GM12878 (cell line): ENCODE measurements at regions not wholly inside any gene's neighbourhood (a gene's known extent, or its start where the extent isn't known, plus 50 kb on each side); places are given as distances from the start of the nearest gene placed in this dataset.

Experiments used
- ATAC-seq: fragments of 200-7000 bp; cut with Tn5 transposase; 3 replicates; pipeline ENCODE4 v1.9.1; 2020; ENCODE audit warnings: mild to moderate bottlenecking, moderate library complexity
- BruUV-seq: library from RNA; stranded (reverse); fragments of 400-500 nt; replicated peaks from 2 replicates; lab custom pipeline; 2021; lab: Mats Ljungman, UMichigan
- CTCF ChIA-PET: fragments of 300-600 bp; sonication (Branson Sonifier 250); formaldehyde crosslinking; extraction: SDS; loops from one replicate; lab custom pipeline; 2021; ENCODE audit warnings: inconsistent platforms; lab: Yijun Ruan, JAX
- POLR2A ChIA-PET: fragments of 350-600 bp; formaldehyde crosslinking; extraction: SDS; loops from one replicate; lab custom pipeline; 2021; ENCODE audit warnings: inconsistent platforms; lab: Charles Lee
- RAD21 ChIA-PET: fragments of 300-600 bp; sonication (Branson Sonifier 250); formaldehyde crosslinking; loops from one replicate; lab custom pipeline; 2023; ENCODE audit warnings: antibody characterized with exemption; ENCODE audit not compliant: unreplicated experiment; lab: Charles Lee
- SMC1A ChIA-PET: fragments of 300-600 bp; sonication (Branson Sonifier 250); formaldehyde crosslinking; loops from one replicate; lab custom pipeline; 2023; ENCODE audit not compliant: unreplicated experiment, uncharacterized antibody; lab: Charles Lee
- DNase-seq: peaks from one replicate; pipeline ENCODE4 v3.0.0-alpha.2; 2011; ENCODE audit warnings: low read depth, low spot score
- FAIRE-seq: peaks from 3 replicates; lab custom pipeline; 2011; peaks lifted over from hg19 to GRCh38; lab: Jason Lieb, UNC
- H2AFZ ChIP-seq: 2 replicates; pipeline ENCODE4 v1.6.0; 2011; ENCODE audit warnings: low read depth, low read length, control low read depth; ENCODE audit not compliant: control insufficient read depth
- H3K27ac ChIP-seq: 2 replicates; pipeline ENCODE4 v1.5.1; 2011; ENCODE audit warnings: control low read depth; ENCODE audit not compliant: control insufficient read depth, insufficient read depth
- H3K27me3 ChIP-seq, 2 experiments: replicated peaks in 1 of 2; 2 replicates each; pipeline versions ENCODE4 v1.6.0 to v1.6.1; 2011; ENCODE audit warnings: low read length in 1 of 2; ENCODE audit not compliant: control insufficient read depth in 2 of 2, insufficient read depth in 2 of 2
- H3K36me3 ChIP-seq, 2 experiments: 2 replicates each; pipeline ENCODE4 v1.5.1; 2011; ENCODE audit warnings: low read length in 1 of 2; ENCODE audit not compliant: control insufficient read depth in 2 of 2, insufficient read depth in 2 of 2
- H3K4me1 ChIP-seq: 2 replicates; pipeline ENCODE4 v1.6.1; 2011; ENCODE audit warnings: mild to moderate bottlenecking, low read length, moderate library complexity, mixed read lengths; ENCODE audit not compliant: control insufficient read depth, insufficient read depth
- H3K4me2 ChIP-seq: 2 replicates; pipeline ENCODE4 v1.6.0; 2011; ENCODE audit warnings: control low read depth; ENCODE audit not compliant: control insufficient read depth, insufficient read depth
- H3K4me3 ChIP-seq: fragments of 200-600 bp; sonication (generic); 2 replicates; pipeline ENCODE4 v1.5.1; 2016
- H3K79me2 ChIP-seq: 2 replicates; pipeline ENCODE4 v1.6.0; 2011; ENCODE audit warnings: low read length; ENCODE audit not compliant: control insufficient read depth, insufficient read depth
- H3K9ac ChIP-seq: 2 replicates; pipeline ENCODE4 v1.8.0; 2011; ENCODE audit warnings: low read length, control low read depth, mixed read lengths; ENCODE audit not compliant: control insufficient read depth, insufficient read depth
- H3K9me3 ChIP-seq: replicated peaks from 3 replicates; pipeline ENCODE4 v1.5.1; 2011; ENCODE audit warnings: mild to moderate bottlenecking, low read length; ENCODE audit not compliant: control insufficient read depth, insufficient read depth
- H4K20me1 ChIP-seq: 2 replicates; pipeline ENCODE4 v1.6.0; 2011; ENCODE audit not compliant: control insufficient read depth, insufficient read depth
- BHLHE40 ChIP-seq, 2 experiments: fragments of 450-650 bp in 1 of 2; IDR thresholded peaks; 2 replicates each; pipeline ENCODE4 v1.6.1; 2011 to 2017; ENCODE audit warnings: low read depth in 2 of 2, borderline replicate concordance in 1 of 2, improper control_type of control experiment in 1 of 2, low read length in 1 of 2, mild to moderate bottlenecking in 1 of 2
- BRCA1 ChIP-seq: IDR thresholded peaks from 2 replicates; pipeline ENCODE4 v1.6.1; 2011; ENCODE audit warnings: low read depth, low read length, improper control_type of control experiment
- EP300 ChIP-seq, 2 experiments: fragments of 150-350 bp in 1 of 2; IDR thresholded peaks; 2 replicates each; pipeline ENCODE4 v1.6.1; 2011 to 2012; ENCODE audit warnings: low read depth in 2 of 2, low read length in 2 of 2, borderline replicate concordance in 1 of 2, improper control_type of control experiment in 1 of 2, inconsistent platforms in 1 of 2; ENCODE audit not compliant: control insufficient read depth in 1 of 2
- FOXM1 ChIP-seq: IDR thresholded peaks from 2 replicates; pipeline ENCODE4 v1.6.1; 2012; ENCODE audit warnings: low read depth, mild to moderate bottlenecking, inconsistent platforms, low read length, moderate library complexity
- IKZF1 ChIP-seq: fragments of 450-650 bp; conservative IDR thresholded peaks from 2 replicates; pipeline ENCODE4 v1.6.1; 2017; ENCODE audit warnings: antibody characterized with exemption, mild to moderate bottlenecking
- IKZF2 ChIP-seq, 2 experiments: fragments of 450-650 bp; IDR thresholded peaks; 2 replicates each; pipeline ENCODE4 v1.6.1; 2017; ENCODE audit warnings: mild to moderate bottlenecking in 2 of 2, moderate library complexity in 2 of 2
- JUND ChIP-seq: IDR thresholded peaks from 2 replicates; pipeline ENCODE4 v1.6.1; 2012; ENCODE audit warnings: low read depth, mild to moderate bottlenecking, low read length, improper control_type of control experiment, moderate library complexity
- KAT2A ChIP-seq: conservative IDR thresholded peaks from 2 replicates; pipeline ENCODE4 v1.6.1; 2011; ENCODE audit warnings: low read depth, low read length; ENCODE audit not compliant: control insufficient read depth
- LARP7 ChIP-seq: fragments of 450-650 bp; IDR thresholded peaks from 2 replicates; pipeline ENCODE4 v1.6.1; 2017; ENCODE audit warnings: mild to moderate bottlenecking
- MTA2 ChIP-seq: fragments of 450-650 bp; IDR thresholded peaks from 2 replicates; pipeline ENCODE4 v1.6.1; 2016; ENCODE audit warnings: low read depth, mild to moderate bottlenecking, moderate library complexity
- MTA3 ChIP-seq: IDR thresholded peaks from 2 replicates; pipeline ENCODE4 v1.6.1; 2012; ENCODE audit warnings: low read length, inconsistent platforms, borderline replicate concordance
- RAD51 ChIP-seq: fragments of 450-650 bp; IDR thresholded peaks from 2 replicates; pipeline ENCODE4 v1.6.1; 2016; ENCODE audit warnings: moderate library complexity, mild to moderate bottlenecking, inconsistent platforms
- SMARCA5 ChIP-seq: fragments of 450-650 bp; IDR thresholded peaks from 2 replicates; pipeline ENCODE4 v1.6.1; 2017; ENCODE audit warnings: mild to moderate bottlenecking
- SPI1 ChIP-seq: IDR thresholded peaks from 2 replicates; pipeline ENCODE4 v1.6.1; 2011; ENCODE audit warnings: low read depth, mild to moderate bottlenecking, low read length, moderate library complexity, borderline replicate concordance; ENCODE audit not compliant: insufficient read depth
- TCF3 ChIP-seq: IDR thresholded peaks from 2 replicates; pipeline ENCODE4 v1.6.1; 2012; ENCODE audit warnings: low read depth, mild to moderate bottlenecking, low read length, borderline replicate concordance; ENCODE audit not compliant: insufficient read depth
- YY1 ChIP-seq: IDR thresholded peaks from 2 replicates; pipeline ENCODE4 v1.6.1; 2011; ENCODE audit warnings: low read depth, mild to moderate bottlenecking, low read length
- ZNF24 ChIP-seq: fragments of 450-650 bp; IDR thresholded peaks from 2 replicates; pipeline ENCODE4 v1.6.1; 2017; ENCODE audit warnings: antibody characterized with exemption, mild to moderate bottlenecking
- WGBS: methylation state at CpG from one replicate; pipeline ENCODE4 v1.1.6; 2016; ENCODE audit warnings: low lambda C conversion rate; ENCODE audit not compliant: insufficient replicate concordance, insufficient coverage; ENCODE audit errors: missing lambda C conversion rate; 5-methylcytosine and 5-hydroxymethylcytosine counted together
- in situ Hi-C: fragments of 300-500 bp; cut with MboI; formaldehyde crosslinking; loops from 9 replicates; pipeline ENCODE4 v1.14.3; 2018; ENCODE audit warnings: mixed read lengths
- intact Hi-C: fragments of 100-400 bp; cut with micrococcal nuclease; formaldehyde crosslinking; loops from one replicate; pipeline ENCODE4 v1.14.2; 2022; ENCODE audit not compliant: unreplicated experiment
- TF ChIP-seq, protein P1 (sequence below): IDR thresholded peaks from 2 replicates; pipeline ENCODE4 v1.6.1; 2012; ENCODE audit warnings: low read depth, low read length, improper control_type of control experiment

DNA sequence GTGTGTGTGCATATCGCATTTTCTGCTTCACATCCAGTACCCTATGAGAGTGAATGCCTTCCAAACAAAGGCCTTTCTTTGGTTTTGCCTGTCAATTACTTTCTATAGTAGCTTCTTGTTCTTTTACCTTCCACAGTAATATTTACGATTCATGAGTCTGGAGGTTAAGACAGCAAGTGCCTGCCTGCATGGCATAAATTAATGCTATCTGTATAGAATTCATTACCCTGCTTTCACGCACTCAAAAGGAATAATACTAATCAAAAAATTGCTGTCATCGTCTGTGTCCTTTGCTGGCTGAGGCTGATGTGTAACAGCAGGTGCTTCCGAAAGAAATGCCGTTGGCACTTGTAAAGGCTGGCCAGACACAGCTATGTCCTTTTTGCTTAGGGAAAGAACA lies 1304.4 kb upstream of the CDH6 start:
- no peak for TF ChIP-seq TCF3
- TF ChIP-seq SPI1 = no peak
- TF ChIP-seq EP300 (IDR thresholded peaks at IDR 0.05; ENCODE audit: borderline replicate concordance in 1 of 2, control insufficient read depth in 1 of 2, low read depth in 2 of 2, low read length in 2 of 2) = no peak
- TF ChIP-seq IKZF2 (IDR thresholded peaks at IDR 0.05) = no peak
- TF ChIP-seq MTA2 = no peak
- no peak for TF ChIP-seq FOXM1
- no peak for TF ChIP-seq MTA3
- TF ChIP-seq ZNF24 = no peak
- TF ChIP-seq YY1 = no peak
- no peak for TF ChIP-seq IKZF1
- no peak for TF ChIP-seq JUND
- TF ChIP-seq BHLHE40 (IDR thresholded peaks at IDR 0.05; ENCODE audit: borderline replicate concordance in 1 of 2, low read depth in 2 of 2, low read length in 1 of 2) = no peak
- TF ChIP-seq SMARCA5 = no peak
- TF ChIP-seq RAD51 = no peak
- TF ChIP-seq KAT2A = no peak
- TF ChIP-seq, protein P1, sequence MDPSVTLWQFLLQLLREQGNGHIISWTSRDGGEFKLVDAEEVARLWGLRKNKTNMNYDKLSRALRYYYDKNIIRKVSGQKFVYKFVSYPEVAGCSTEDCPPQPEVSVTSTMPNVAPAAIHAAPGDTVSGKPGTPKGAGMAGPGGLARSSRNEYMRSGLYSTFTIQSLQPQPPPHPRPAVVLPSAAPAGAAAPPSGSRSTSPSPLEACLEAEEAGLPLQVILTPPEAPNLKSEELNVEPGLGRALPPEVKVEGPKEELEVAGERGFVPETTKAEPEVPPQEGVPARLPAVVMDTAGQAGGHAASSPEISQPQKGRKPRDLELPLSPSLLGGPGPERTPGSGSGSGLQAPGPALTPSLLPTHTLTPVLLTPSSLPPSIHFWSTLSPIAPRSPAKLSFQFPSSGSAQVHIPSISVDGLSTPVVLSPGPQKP = no peak
- no peak for TF ChIP-seq BRCA1
- no peak for TF ChIP-seq LARP7
- in situ Hi-C loops (no loop called here), intact Hi-C loops (no loop called here)
- Histone ChIP-seq H4K20me1 (no peaks in the 10 kb centered on the region), H3K9me3 (no peaks in the 10 kb centered on the region), H3K9ac (no peak overlapping the region), H3K27ac (no peak overlapping the region), H2AFZ (no peak overlapping the region), H3K4me1 (no peaks in the 10 kb centered on the region), H3K4me3 (no peak overlapping the region), H3K36me3 (no peaks in the 10 kb centered on the region), H3K4me2 (no peak overlapping the region), H3K27me3 (no peaks in the 10 kb centered on the region), H3K79me2 (no peaks in the 10 kb centered on the region)
- WGBS = 40% methylated on average over 6 of the region's 6 CpGs
- DNase-seq = no peak
- no peak for FAIRE-seq
- CTCF ChIA-PET = no interaction called here
- POLR2A ChIA-PET = no interaction called here
- SMC1A ChIA-PET = no interaction called here
- BruUV-seq = no TSS peak
- ATAC-seq = no peak
- RAD21 ChIA-PET = no interaction called here
